HepG2 (cell line): ENCODE measurements at regions not wholly inside any gene's neighbourhood (a gene's known extent, or its start where the extent isn't known, plus 50 kb on each side); places are given as distances from the start of the nearest gene placed in this dataset.

ENCODE experiments used
- AHR ChIP-seq: IDR thresholded peaks from 2 replicates; pipeline ENCODE4 v1.6.1; 2018; ENCODE audit warnings: missing genetic modification reagents, missing compliant biosample characterization
- CREM ChIP-seq, 2 experiments: sonication (generic) in 1 of 2; formaldehyde crosslinking in 1 of 2; IDR thresholded peaks; 2 replicates each; pipeline versions ENCODE4 v1.4.0 to v1.6.1; 2016 to 2020; ENCODE audit warnings: antibody characterized with exemption in 1 of 2, mild to moderate bottlenecking in 1 of 2, missing genetic modification reagents in 1 of 2
- DR1 ChIP-seq: sonication (generic); formaldehyde crosslinking; IDR thresholded peaks from 2 replicates; pipeline ENCODE4 v1.8.0; 2021; ENCODE audit warnings: mild to moderate bottlenecking, missing genetic modification reagents, inconsistent platforms
- EED ChIP-seq: sonication (generic); formaldehyde crosslinking; IDR thresholded peaks from 2 replicates; pipeline ENCODE4 v1.5.0; 2020; ENCODE audit warnings: mild to moderate bottlenecking, missing genetic modification reagents
- GABPA ChIP-seq, 2 experiments: IDR thresholded peaks; 2 replicates each; pipeline ENCODE4 v1.6.1; 2011 to 2016; ENCODE audit warnings: low read depth in 2 of 2, low read length in 1 of 2, missing biosample characterization in 1 of 2, missing genetic modification characterization in 1 of 2
- KAT2B ChIP-seq: fragments of 150-350 bp; IDR thresholded peaks from 2 replicates; pipeline ENCODE4 v1.6.1; 2014; ENCODE audit warnings: low read depth, low read length, borderline replicate concordance
- MAFK ChIP-seq, 2 experiments: IDR thresholded peaks in 1 of 2; conservative IDR thresholded peaks in 1 of 2; 2 replicates each; pipeline ENCODE4 v1.6.1; 2011; ENCODE audit warnings: improper control_type of control experiment in 2 of 2, low read length in 2 of 2
- NR1H2 ChIP-seq: sonication (generic); formaldehyde crosslinking; IDR thresholded peaks from 2 replicates; pipeline ENCODE4 v1.8.1; 2022; ENCODE audit warnings: low read depth, missing genetic modification reagents, borderline replicate concordance
- NR3C1 ChIP-seq: sonication (generic); formaldehyde crosslinking; IDR thresholded peaks from 2 replicates; pipeline ENCODE4 v1.4.0; 2020; ENCODE audit warnings: missing genetic modification reagents
- PCBP1 ChIP-seq: fragments of 200-400 bp; formaldehyde crosslinking; IDR thresholded peaks from 2 replicates; pipeline ENCODE4 v1.6.1; 2017; ENCODE audit warnings: mild to moderate bottlenecking, low read depth, low read length, borderline replicate concordance
- PITX1 ChIP-seq: sonication (generic); formaldehyde crosslinking; IDR thresholded peaks from 2 replicates; pipeline ENCODE4 v1.5.1; 2020; ENCODE audit warnings: mild to moderate bottlenecking, missing genetic modification reagents
- RAD51 ChIP-seq: fragments of 450-650 bp; IDR thresholded peaks from 2 replicates; pipeline ENCODE4 v1.6.1; 2016; ENCODE audit warnings: borderline replicate concordance
- TCF7 ChIP-seq: sonication (generic); IDR thresholded peaks from 2 replicates; pipeline ENCODE4 v1.6.1; 2016; ENCODE audit warnings: antibody characterized with exemption, low read depth
- TFAP4 ChIP-seq: sonication (generic); IDR thresholded peaks from 2 replicates; pipeline ENCODE4 v1.6.1; 2016; ENCODE audit warnings: low read depth, borderline replicate concordance
- THAP8 ChIP-seq: sonication (generic); formaldehyde crosslinking; IDR thresholded peaks from 2 replicates; pipeline ENCODE4 v1.5.1; 2020; ENCODE audit warnings: missing genetic modification reagents, mild to moderate bottlenecking, borderline replicate concordance
- ZBTB20 ChIP-seq: sonication (generic); formaldehyde crosslinking; IDR thresholded peaks from 2 replicates; pipeline ENCODE4 v1.8.1; 2023; ENCODE audit warnings: missing genetic modification reagents, low read depth, mild to moderate bottlenecking, borderline replicate concordance
- ZFP36L1 ChIP-seq: sonication (generic); formaldehyde crosslinking; IDR thresholded peaks from 2 replicates; pipeline ENCODE4 v1.8.0; 2022; ENCODE audit warnings: mild to moderate bottlenecking, missing genetic modification reagents, moderate library complexity
- ZFY ChIP-seq: sonication (generic); formaldehyde crosslinking; IDR thresholded peaks from 2 replicates; pipeline ENCODE4 v1.4.0; 2020; ENCODE audit warnings: missing genetic modification reagents
- ZNF17 ChIP-seq: sonication (generic); formaldehyde crosslinking; IDR thresholded peaks from 2 replicates; pipeline ENCODE4 v1.5.0; 2020; ENCODE audit warnings: mild to moderate bottlenecking, missing genetic modification reagents
- ZNF232 ChIP-seq: sonication (generic); formaldehyde crosslinking; IDR thresholded peaks from 2 replicates; pipeline ENCODE4 v1.4.0; 2020; ENCODE audit warnings: missing genetic modification reagents, borderline replicate concordance
- ZNF768 ChIP-seq: sonication (generic); formaldehyde crosslinking; IDR thresholded peaks from 2 replicates; pipeline ENCODE4 v1.4.0; 2020; ENCODE audit warnings: missing genetic modification reagents
- ZNF781 ChIP-seq: sonication (generic); formaldehyde crosslinking; IDR thresholded peaks from 2 replicates; pipeline ENCODE4 v1.5.1; 2020; ENCODE audit warnings: borderline replicate concordance, mild to moderate bottlenecking, missing genetic modification reagents; ENCODE audit errors: not compliant biosample characterization
- ZNF816 ChIP-seq: sonication (generic); formaldehyde crosslinking; IDR thresholded peaks from 2 replicates; pipeline ENCODE4 v1.8.0; 2022; ENCODE audit warnings: missing genetic modification reagents, mild to moderate bottlenecking, borderline replicate concordance
- TF ChIP-seq, protein P1 (sequence below): sonication (generic); formaldehyde crosslinking; IDR thresholded peaks from 2 replicates; pipeline ENCODE4 v1.5.0; 2020; ENCODE audit warnings: mild to moderate bottlenecking, missing genetic modification reagents
- TF ChIP-seq, protein P2 (sequence below), 2 experiments: sonication (generic) in 1 of 2; formaldehyde crosslinking in 1 of 2; IDR thresholded peaks; 2 replicates each; pipeline versions ENCODE4 v1.5.1 to v1.6.1; 2011 to 2020; ENCODE audit warnings: borderline replicate concordance in 1 of 2, low read depth in 1 of 2, low read length in 1 of 2, mild to moderate bottlenecking in 1 of 2, missing genetic modification reagents in 1 of 2, moderate library complexity in 1 of 2

GRCh38 chrX:128759745-128760144 is 707.5 kb upstream of the ACTRT1 start (continued):
- TF ChIP-seq, protein P1, sequence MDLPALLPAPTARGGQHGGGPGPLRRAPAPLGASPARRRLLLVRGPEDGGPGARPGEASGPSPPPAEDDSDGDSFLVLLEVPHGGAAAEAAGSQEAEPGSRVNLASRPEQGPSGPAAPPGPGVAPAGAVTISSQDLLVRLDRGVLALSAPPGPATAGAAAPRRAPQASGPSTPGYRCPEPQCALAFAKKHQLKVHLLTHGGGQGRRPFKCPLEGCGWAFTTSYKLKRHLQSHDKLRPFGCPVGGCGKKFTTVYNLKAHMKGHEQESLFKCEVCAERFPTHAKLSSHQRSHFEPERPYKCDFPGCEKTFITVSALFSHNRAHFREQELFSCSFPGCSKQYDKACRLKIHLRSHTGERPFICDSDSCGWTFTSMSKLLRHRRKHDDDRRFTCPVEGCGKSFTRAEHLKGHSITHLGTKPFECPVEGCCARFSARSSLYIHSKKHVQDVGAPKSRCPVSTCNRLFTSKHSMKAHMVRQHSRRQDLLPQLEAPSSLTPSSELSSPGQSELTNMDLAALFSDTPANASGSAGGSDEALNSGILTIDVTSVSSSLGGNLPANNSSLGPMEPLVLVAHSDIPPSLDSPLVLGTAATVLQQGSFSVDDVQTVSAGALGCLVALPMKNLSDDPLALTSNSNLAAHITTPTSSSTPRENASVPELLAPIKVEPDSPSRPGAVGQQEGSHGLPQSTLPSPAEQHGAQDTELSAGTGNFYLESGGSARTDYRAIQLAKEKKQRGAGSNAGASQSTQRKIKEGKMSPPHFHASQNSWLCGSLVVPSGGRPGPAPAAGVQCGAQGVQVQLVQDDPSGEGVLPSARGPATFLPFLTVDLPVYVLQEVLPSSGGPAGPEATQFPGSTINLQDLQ (CRISPR knock-in tag): no peak
- TF ChIP-seq KAT2B (peak; percentile 29; the same call in 1 of the 2 replicates), TCF7 (peak; percentile 80), AHR (CRISPR knock-in tag) (no peak), ZNF17 (CRISPR knock-in tag) (no peak), NR3C1 (CRISPR knock-in tag) (no peak), ZNF768 (CRISPR knock-in tag) (no peak), PITX1 (CRISPR knock-in tag) (no peak), GABPA (IDR thresholded peaks at IDR 0.05; ENCODE audit: low read depth, low read length) (no peak), GABPA (CRISPR knock-in tag; IDR thresholded peaks at IDR 0.05; ENCODE audit: low read depth) (no peak), MAFK (conservative IDR thresholded peaks at IDR 0.05 in 1 of 2, IDR thresholded peaks at IDR 0.05 in 1 of 2; ENCODE audit: low read length in 2 of 2) (peak in 1 of 2 experiments; percentile 62; a peak in 2 of 4 replicates), ZBTB20 (CRISPR knock-in tag) (no peak), EED (CRISPR knock-in tag) (no peak), ZNF232 (CRISPR knock-in tag) (no peak), RAD51 (no peak), ZNF781 (no peak), THAP8 (CRISPR knock-in tag) (no peak), ZNF816 (CRISPR knock-in tag) (no peak), ZFP36L1 (CRISPR knock-in tag) (no peak), PCBP1 (no peak), TFAP4 (peak; percentile 79), NR1H2 (no peak), DR1 (CRISPR knock-in tag) (no peak), ZFY (no peak), CREM (IDR thresholded peaks at IDR 0.05) (peak; percentile 62), CREM (CRISPR knock-in tag; IDR thresholded peaks at IDR 0.05) (no peak)
- TF ChIP-seq, protein P2, sequence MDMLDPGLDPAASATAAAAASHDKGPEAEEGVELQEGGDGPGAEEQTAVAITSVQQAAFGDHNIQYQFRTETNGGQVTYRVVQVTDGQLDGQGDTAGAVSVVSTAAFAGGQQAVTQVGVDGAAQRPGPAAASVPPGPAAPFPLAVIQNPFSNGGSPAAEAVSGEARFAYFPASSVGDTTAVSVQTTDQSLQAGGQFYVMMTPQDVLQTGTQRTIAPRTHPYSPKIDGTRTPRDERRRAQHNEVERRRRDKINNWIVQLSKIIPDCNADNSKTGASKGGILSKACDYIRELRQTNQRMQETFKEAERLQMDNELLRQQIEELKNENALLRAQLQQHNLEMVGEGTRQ (IDR thresholded peaks at IDR 0.05; ENCODE audit: low read depth, low read length): no peak
- TF ChIP-seq, protein P2 (CRISPR knock-in tag; IDR thresholded peaks at IDR 0.05; ENCODE audit: borderline replicate concordance): no peak
